Neural progenitor cell (in vitro differentiated cells): ENCODE measurements at regions not wholly inside any gene's neighbourhood (a gene's known extent, or its start where the extent isn't known, plus 50 kb on each side); places are given as distances from the start of the nearest gene placed in this dataset.

Source experiments
- DNase-seq: peaks from one replicate; pipeline ENCODE4 v3.0.0-alpha.2; 2016; ENCODE audit warnings: low spot score
- H2AFZ ChIP-seq: fragments of 200-600 bp; sonication (generic); replicated peaks from 2 replicates; pipeline ENCODE4 v1.6.1; 2016; ENCODE audit warnings: antibody characterized with exemption
- H3F3A ChIP-seq: fragments of 200-600 bp; sonication (generic); 2 replicates; pipeline ENCODE4 v1.6.1; 2016; ENCODE audit warnings: antibody characterized with exemption, low read depth
- H3K27ac ChIP-seq: fragments of 200-600 bp; sonication (generic); 2 replicates; pipeline ENCODE4 v1.5.1; 2016; ENCODE audit warnings: mild to moderate bottlenecking
- H3K27me3 ChIP-seq: fragments of 200-600 bp; sonication (generic); 2 replicates; pipeline ENCODE4 v1.6.1; 2016; ENCODE audit warnings: mild to moderate bottlenecking, moderate library complexity
- H3K36me3 ChIP-seq: fragments of 200-600 bp; sonication (generic); 2 replicates; pipeline ENCODE4 v1.5.1; 2016
- H3K4me1 ChIP-seq: fragments of 200-600 bp; sonication (generic); 2 replicates; pipeline ENCODE4 v1.6.1; 2016; ENCODE audit warnings: mixed run types
- H3K4me2 ChIP-seq: fragments of 200-600 bp; sonication (generic); 2 replicates; pipeline ENCODE4 v1.6.1; 2016
- H3K4me3 ChIP-seq: fragments of 200-600 bp; sonication (generic); 2 replicates; pipeline ENCODE4 v1.5.1; 2016
- H3K79me2 ChIP-seq: fragments of 200-600 bp; sonication (generic); 2 replicates; pipeline ENCODE4 v1.6.1; 2016; ENCODE audit warnings: low read depth
- H3K9ac ChIP-seq: fragments of 200-600 bp; sonication (generic); 2 replicates; pipeline ENCODE4 v1.6.1; 2016
- H3K9me3 ChIP-seq: fragments of 200-600 bp; sonication (generic); 2 replicates; pipeline ENCODE4 v1.5.1; 2016; ENCODE audit warnings: low read depth
- H4K20me1 ChIP-seq: fragments of 200-600 bp; sonication (generic); 2 replicates; pipeline ENCODE4 v1.6.1; 2016; ENCODE audit warnings: low read depth
- H3K27ac Mint-ChIP-seq: 3 replicates; pipeline ENCODE4 v1.8.0; 2021; ENCODE audit warnings: mixed read lengths
- H3K27me3 Mint-ChIP-seq: 2 replicates; pipeline ENCODE4 v1.8.0; 2022; ENCODE audit warnings: low read depth, mild to moderate bottlenecking, inconsistent platforms, moderate library complexity, mixed read lengths; ENCODE audit not compliant: insufficient read depth
- H3K36me3 Mint-ChIP-seq: 3 replicates; pipeline ENCODE4 v1.8.0; 2021; ENCODE audit warnings: mixed read lengths
- H3K4me1 Mint-ChIP-seq: 3 replicates; pipeline ENCODE4 v1.8.0; 2021; ENCODE audit warnings: mixed read lengths
- H3K4me3 Mint-ChIP-seq: 3 replicates; pipeline ENCODE4 v1.8.0; 2021; ENCODE audit warnings: mild to moderate bottlenecking, moderate library complexity, mixed read lengths
- H3K9me3 Mint-ChIP-seq: 3 replicates; pipeline ENCODE4 v1.8.0; 2020; ENCODE audit warnings: mixed read lengths
- EZH2 ChIP-seq: fragments of 200-600 bp; sonication (generic); IDR thresholded peaks from 2 replicates; pipeline ENCODE4 v1.6.1; 2017; ENCODE audit warnings: antibody characterized with exemption, mild to moderate bottlenecking, moderate library complexity
- EZH2phosphoT487 ChIP-seq: fragments of 200-600 bp; sonication (generic); IDR thresholded peaks from 2 replicates; pipeline ENCODE4 v1.6.1; 2017; ENCODE audit warnings: antibody characterized with exemption
- TF ChIP-seq, protein P1 (sequence below): fragments of 200-600 bp; sonication (generic); IDR thresholded peaks from 2 replicates; pipeline ENCODE4 v1.5.1; 2017; ENCODE audit warnings: antibody characterized with exemption, mild to moderate bottlenecking

DNA sequence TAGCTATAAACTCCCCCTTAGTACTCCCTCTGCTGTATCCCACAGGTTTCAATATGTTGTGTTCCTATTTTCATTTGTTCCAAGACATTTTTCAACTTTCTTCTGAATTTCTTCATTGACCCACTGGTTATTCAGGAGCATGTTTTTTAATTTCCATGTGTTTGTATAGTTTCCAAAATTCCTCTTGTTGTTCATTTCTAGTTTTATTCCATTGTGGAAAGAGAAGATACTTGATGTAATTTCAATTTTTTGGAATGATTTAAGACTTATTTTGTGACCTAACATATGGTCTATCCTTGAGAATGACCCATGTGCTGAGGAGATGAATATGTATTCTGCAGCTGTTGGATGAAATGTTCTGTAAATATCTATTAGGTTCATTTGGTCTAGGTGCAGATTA is 497.2 kb downstream of the BCKDHB start:
- H3K27me3 Mint-ChIP-seq = no peaks in the 10 kb centered on the region
- H3K4me1 ChIP-seq = no peaks in the 10 kb centered on the region
- H3K36me3 ChIP-seq = no peaks in the 10 kb centered on the region
- H3K27ac Mint-ChIP-seq = no peak overlapping the region
- H3K4me2 ChIP-seq = no peak overlapping the region
- no peaks in the 10 kb centered on the region for H3K79me2 ChIP-seq
- DNase-seq = no peak
- no peaks in the 10 kb centered on the region for H4K20me1 ChIP-seq
- H3K27ac ChIP-seq = no peak overlapping the region
- peaks cover 5% of the 10 kb centered on the region for H3K4me1 Mint-ChIP-seq
- H3K9me3 ChIP-seq = no peaks in the 10 kb centered on the region
- TF ChIP-seq, protein P1, sequence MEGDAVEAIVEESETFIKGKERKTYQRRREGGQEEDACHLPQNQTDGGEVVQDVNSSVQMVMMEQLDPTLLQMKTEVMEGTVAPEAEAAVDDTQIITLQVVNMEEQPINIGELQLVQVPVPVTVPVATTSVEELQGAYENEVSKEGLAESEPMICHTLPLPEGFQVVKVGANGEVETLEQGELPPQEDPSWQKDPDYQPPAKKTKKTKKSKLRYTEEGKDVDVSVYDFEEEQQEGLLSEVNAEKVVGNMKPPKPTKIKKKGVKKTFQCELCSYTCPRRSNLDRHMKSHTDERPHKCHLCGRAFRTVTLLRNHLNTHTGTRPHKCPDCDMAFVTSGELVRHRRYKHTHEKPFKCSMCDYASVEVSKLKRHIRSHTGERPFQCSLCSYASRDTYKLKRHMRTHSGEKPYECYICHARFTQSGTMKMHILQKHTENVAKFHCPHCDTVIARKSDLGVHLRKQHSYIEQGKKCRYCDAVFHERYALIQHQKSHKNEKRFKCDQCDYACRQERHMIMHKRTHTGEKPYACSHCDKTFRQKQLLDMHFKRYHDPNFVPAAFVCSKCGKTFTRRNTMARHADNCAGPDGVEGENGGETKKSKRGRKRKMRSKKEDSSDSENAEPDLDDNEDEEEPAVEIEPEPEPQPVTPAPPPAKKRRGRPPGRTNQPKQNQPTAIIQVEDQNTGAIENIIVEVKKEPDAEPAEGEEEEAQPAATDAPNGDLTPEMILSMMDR = no peak
- TF ChIP-seq EZH2phosphoT487 (no peak), EZH2 (no peak)
- no peak overlapping the region for H3K4me3 Mint-ChIP-seq
- H3K27me3 ChIP-seq = no peaks in the 10 kb centered on the region
- no peaks in the 10 kb centered on the region for H3F3A ChIP-seq
- H2AFZ ChIP-seq = no peak overlapping the region
- H3K9ac ChIP-seq = no peak overlapping the region
- H3K4me3 ChIP-seq = no peak overlapping the region
- H3K9me3 Mint-ChIP-seq = peaks cover 6% of the 10 kb centered on the region
- no peaks in the 10 kb centered on the region for H3K36me3 Mint-ChIP-seq

DNA sequence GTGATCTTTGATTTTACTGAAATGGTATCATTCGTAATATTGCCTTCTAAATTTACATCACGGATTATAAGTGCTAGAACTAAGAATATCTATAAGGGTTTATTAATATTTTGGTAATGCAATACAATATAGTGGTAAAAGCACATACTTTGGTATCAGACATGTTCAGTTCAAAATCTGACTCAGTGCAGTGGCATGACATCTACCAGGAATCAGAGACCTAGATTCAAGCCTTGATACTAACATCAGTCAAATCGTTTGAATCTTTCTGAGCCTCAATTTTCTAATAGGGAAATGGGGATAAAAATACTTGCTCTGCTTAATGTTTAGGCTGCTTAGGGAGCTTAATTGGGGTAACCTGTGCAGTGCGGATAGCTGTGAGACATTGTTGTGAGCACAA is 488.0 kb downstream of the BCKDHB start:
- no peaks in the 10 kb centered on the region for H3K4me1 ChIP-seq
- no peaks in the 10 kb centered on the region for H3K27me3 ChIP-seq
- no peak overlapping the region for H3K27ac Mint-ChIP-seq
- no peaks in the 10 kb centered on the region for H3K27me3 Mint-ChIP-seq
- no peaks in the 10 kb centered on the region for H4K20me1 ChIP-seq
- H3K4me1 Mint-ChIP-seq = no peaks in the 10 kb centered on the region
- no peak overlapping the region for H3K9ac ChIP-seq
- DNase-seq = no peak
- H3K4me3 ChIP-seq = no peak overlapping the region
- TF ChIP-seq, protein P1 = no peak
- TF ChIP-seq EZH2phosphoT487 (no peak), EZH2 (no peak)
- no peak overlapping the region for H2AFZ ChIP-seq
- no peaks in the 10 kb centered on the region for H3K9me3 ChIP-seq
- H3K27ac ChIP-seq = no peak overlapping the region
- H3K36me3 ChIP-seq = no peaks in the 10 kb centered on the region
- peaks cover 4% of the 10 kb centered on the region for H3K9me3 Mint-ChIP-seq
- H3K36me3 Mint-ChIP-seq = no peaks in the 10 kb centered on the region
- no peaks in the 10 kb centered on the region for H3F3A ChIP-seq
- H3K4me2 ChIP-seq = no peak overlapping the region
- H3K4me3 Mint-ChIP-seq = no peak overlapping the region
- H3K79me2 ChIP-seq = no peaks in the 10 kb centered on the region

DNA sequence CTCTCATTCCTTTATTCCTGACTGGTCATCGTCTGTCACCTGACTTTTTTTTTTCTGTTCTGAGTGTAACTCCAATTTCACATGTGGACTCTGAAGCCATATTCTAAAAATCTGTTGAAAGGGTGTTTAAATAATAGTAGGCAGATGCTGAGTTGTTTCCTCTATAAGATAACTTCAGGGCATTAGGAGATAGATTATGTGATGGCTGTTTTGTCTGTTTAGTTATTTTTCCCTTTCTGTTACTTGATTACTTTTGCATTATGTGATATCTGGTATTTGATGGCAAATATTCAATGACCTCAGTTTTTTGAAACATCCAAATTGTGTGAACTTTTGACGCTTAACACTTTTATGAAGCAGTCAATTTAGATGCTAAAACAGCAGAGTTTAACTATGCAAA is 486.0 kb downstream of the BCKDHB start:
- Histone ChIP-seq H2AFZ (no peak overlapping the region), H3K4me1 (no peaks in the 10 kb centered on the region), H4K20me1 (no peaks in the 10 kb centered on the region), H3K9ac (no peak overlapping the region), H3K27ac (no peak overlapping the region), H3K79me2 (no peaks in the 10 kb centered on the region), H3K36me3 (no peaks in the 10 kb centered on the region), H3K4me3 (no peak overlapping the region), H3K4me2 (no peak overlapping the region), H3F3A (no peaks in the 10 kb centered on the region), H3K9me3 (no peaks in the 10 kb centered on the region), H3K27me3 (no peaks in the 10 kb centered on the region)
- Mint-ChIP-seq H3K27ac (no peak overlapping the region), H3K4me1 (no peaks in the 10 kb centered on the region), H3K36me3 (peaks cover under 1% of the 10 kb centered on the region), H3K27me3 (no peaks in the 10 kb centered on the region), H3K4me3 (no peak overlapping the region), H3K9me3 (peaks cover 1% of the 10 kb centered on the region)
- TF ChIP-seq EZH2 = no peak
- TF ChIP-seq, protein P1 = no peak
- TF ChIP-seq EZH2phosphoT487 = no peak
- no peak for DNase-seq

DNA sequence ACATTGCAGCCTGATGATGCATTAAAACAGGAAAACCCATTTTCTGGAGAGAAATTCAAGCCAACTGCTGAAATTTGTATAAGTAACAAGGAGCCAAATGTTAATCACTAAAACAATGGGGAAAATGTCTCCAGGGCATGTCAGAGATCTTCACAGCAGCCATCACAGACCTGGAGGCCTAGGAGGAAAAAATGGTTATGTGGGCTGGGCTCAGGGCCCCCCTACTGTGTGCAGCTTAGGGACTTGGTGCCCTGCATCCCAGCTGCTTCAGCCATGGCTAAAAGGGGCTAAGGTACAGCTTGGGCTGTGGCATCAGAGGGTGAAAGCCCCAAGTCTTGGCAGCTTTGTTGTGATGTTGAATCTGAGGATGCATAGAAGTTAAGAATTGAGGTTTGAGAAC is 479.8 kb downstream of the BCKDHB start:
- H3K36me3 Mint-ChIP-seq = peaks cover 9% of the 10 kb centered on the region
- Histone ChIP-seq H2AFZ (no peak overlapping the region), H3K79me2 (no peaks in the 10 kb centered on the region), H3K9me3 (no peaks in the 10 kb centered on the region), H3K4me3 (no peak overlapping the region), H3K4me1 (no peaks in the 10 kb centered on the region), H3K4me2 (no peak overlapping the region), H3K36me3 (no peaks in the 10 kb centered on the region), H3K9ac (no peak overlapping the region), H4K20me1 (no peaks in the 10 kb centered on the region), H3F3A (no peaks in the 10 kb centered on the region), H3K27me3 (no peaks in the 10 kb centered on the region), H3K27ac (no peak overlapping the region)
- DNase-seq = no peak
- no peak overlapping the region for H3K4me3 Mint-ChIP-seq
- H3K9me3 Mint-ChIP-seq = peaks cover 22% of the 10 kb centered on the region
- no peak overlapping the region for H3K27ac Mint-ChIP-seq
- H3K27me3 Mint-ChIP-seq = no peaks in the 10 kb centered on the region
- no peak for TF ChIP-seq EZH2
- TF ChIP-seq EZH2phosphoT487 = no peak
- TF ChIP-seq, protein P1 = no peak
- H3K4me1 Mint-ChIP-seq = no peaks in the 10 kb centered on the region
